B cell (primary cell): ENCODE measurements at regions not wholly inside any gene's neighbourhood (a gene's known extent, or its start where the extent isn't known, plus 50 kb on each side); places are given as distances from the start of the nearest gene placed in this dataset.

Experiments
- EZH2 ChIP-seq: IDR thresholded peaks from 2 replicates; pipeline ENCODE4 v1.6.1; 2012; ENCODE audit warnings: borderline replicate concordance, low read depth, mild to moderate bottlenecking, moderate library complexity, low read length; ENCODE audit not compliant: insufficient read depth, poor library complexity, severe bottlenecking
- TF ChIP-seq, protein P1 (sequence below): fragments of 200-600 bp; IDR thresholded peaks from one replicate; pipeline ENCODE4 v1.8.0; 2022; ENCODE audit warnings: antibody characterized with exemption, mild to moderate bottlenecking

DNA sequence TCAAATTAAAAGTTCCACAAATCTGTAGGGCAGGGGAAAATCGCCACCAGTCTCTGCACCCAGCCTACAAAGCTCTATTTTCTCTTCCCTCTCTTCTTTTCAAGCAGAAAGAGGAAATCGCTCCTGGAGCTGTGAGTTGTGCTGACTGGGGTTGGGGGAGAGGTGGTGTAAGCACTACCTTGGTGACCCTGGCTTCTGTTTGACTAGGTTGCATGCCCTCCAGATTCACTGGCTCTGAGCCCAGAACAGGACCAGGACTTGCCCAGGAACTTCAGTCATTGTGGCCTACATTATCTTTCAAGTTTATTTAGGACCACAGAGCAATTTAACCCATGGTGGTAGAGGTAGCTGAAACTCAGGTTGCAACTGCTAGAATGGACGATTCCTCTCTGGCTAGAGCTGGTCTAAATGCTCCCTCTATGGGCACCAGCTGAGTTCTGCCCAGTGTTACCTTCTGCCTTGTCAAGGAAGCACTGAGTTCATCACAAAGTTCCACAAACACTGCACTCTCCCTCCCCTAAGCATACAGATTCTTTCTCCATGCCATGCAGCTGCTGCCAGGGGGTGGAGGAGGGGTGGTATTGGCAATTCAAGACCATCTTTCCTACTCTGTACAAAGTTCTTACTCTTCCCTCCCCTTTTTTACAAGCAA lies 122.0 kb upstream of the BMP5 start:
- TF ChIP-seq, protein P1, sequence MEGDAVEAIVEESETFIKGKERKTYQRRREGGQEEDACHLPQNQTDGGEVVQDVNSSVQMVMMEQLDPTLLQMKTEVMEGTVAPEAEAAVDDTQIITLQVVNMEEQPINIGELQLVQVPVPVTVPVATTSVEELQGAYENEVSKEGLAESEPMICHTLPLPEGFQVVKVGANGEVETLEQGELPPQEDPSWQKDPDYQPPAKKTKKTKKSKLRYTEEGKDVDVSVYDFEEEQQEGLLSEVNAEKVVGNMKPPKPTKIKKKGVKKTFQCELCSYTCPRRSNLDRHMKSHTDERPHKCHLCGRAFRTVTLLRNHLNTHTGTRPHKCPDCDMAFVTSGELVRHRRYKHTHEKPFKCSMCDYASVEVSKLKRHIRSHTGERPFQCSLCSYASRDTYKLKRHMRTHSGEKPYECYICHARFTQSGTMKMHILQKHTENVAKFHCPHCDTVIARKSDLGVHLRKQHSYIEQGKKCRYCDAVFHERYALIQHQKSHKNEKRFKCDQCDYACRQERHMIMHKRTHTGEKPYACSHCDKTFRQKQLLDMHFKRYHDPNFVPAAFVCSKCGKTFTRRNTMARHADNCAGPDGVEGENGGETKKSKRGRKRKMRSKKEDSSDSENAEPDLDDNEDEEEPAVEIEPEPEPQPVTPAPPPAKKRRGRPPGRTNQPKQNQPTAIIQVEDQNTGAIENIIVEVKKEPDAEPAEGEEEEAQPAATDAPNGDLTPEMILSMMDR = no peak
- no peak for TF ChIP-seq EZH2
